Mesothelial cell of epicardium (in vitro differentiated cells): ENCODE measurements at regions not wholly inside any gene's neighbourhood (a gene's known extent, or its start where the extent isn't known, plus 50 kb on each side); places are given as distances from the start of the nearest gene placed in this dataset.
A peak's percentile ranks its signal among the peaks of the same experiment; 100 is the strongest.

Experiments
- DNase-seq, 2 experiments: peaks; one replicate each; pipeline ENCODE4 v3.0.0; 2021; ENCODE audit warnings: low spot score in 2 of 2; ENCODE audit not compliant: unreplicated experiment in 2 of 2
- H3K27ac Mint-ChIP-seq: 2 replicates; pipeline ENCODE4 v1.8.0; 2021; ENCODE audit warnings: mixed read lengths
- H3K27me3 Mint-ChIP-seq: 2 replicates; pipeline ENCODE4 v1.8.0; 2021; ENCODE audit warnings: low read depth, mixed read lengths
- H3K36me3 Mint-ChIP-seq: 2 replicates; pipeline ENCODE4 v1.8.0; 2021; ENCODE audit warnings: mixed read lengths
- H3K4me1 Mint-ChIP-seq: 2 replicates; pipeline ENCODE4 v1.8.0; 2021; ENCODE audit warnings: mixed read lengths
- H3K4me3 Mint-ChIP-seq: 2 replicates; pipeline ENCODE4 v1.8.0; 2021; ENCODE audit warnings: mild to moderate bottlenecking, moderate library complexity, mixed read lengths
- H3K9me3 Mint-ChIP-seq: 2 replicates; pipeline ENCODE4 v1.8.0; 2021; ENCODE audit warnings: mixed read lengths
- CTCF ChIP-seq: fragments of 200-600 bp; sonication (generic); IDR thresholded peaks from one replicate; pipeline ENCODE4 v1.5.0; 2021; ENCODE audit warnings: antibody characterized with exemption; ENCODE audit not compliant: unreplicated experiment

- no peak for DNase-seq
- H3K4me3 Mint-ChIP-seq: no peak overlapping the region
- peak overlapping the region; percentile 82 for H3K27ac Mint-ChIP-seq
These were observed 73.0 kb upstream of the RIOK3 start for GRCh38 chr18:23380001-23380550.

GRCh38 chr18:23380817-23381216 lies 72.3 kb upstream of the RIOK3 start:
- DNase-seq: no peak
- Mint-ChIP-seq H3K4me3 (no peak overlapping the region), H3K27ac (peak overlapping the region; percentile 4), H3K27me3 (no peaks in the 10 kb centered on the region), H3K4me1 (peaks cover 34% of the 10 kb centered on the region), H3K9me3 (no peaks in the 10 kb centered on the region), H3K36me3 (peaks cover 19% of the 10 kb centered on the region)
- no peak for TF ChIP-seq CTCF

More at GRCh38 chr18:23380001-23380550, 73.0 kb upstream of the RIOK3 start:
- TF ChIP-seq CTCF: no peak
- no peaks in the 10 kb centered on the region for H3K9me3 Mint-ChIP-seq
- peaks cover 19% of the 10 kb centered on the region for H3K36me3 Mint-ChIP-seq
- H3K4me1 Mint-ChIP-seq: peaks cover 31% of the 10 kb centered on the region
- no peaks in the 10 kb centered on the region for H3K27me3 Mint-ChIP-seq

GRCh38 chr18:23383494-23383893 lies 69.6 kb upstream of the RIOK3 start:
- no peak for DNase-seq
- H3K36me3 Mint-ChIP-seq: peaks cover 19% of the 10 kb centered on the region
- H3K4me1 Mint-ChIP-seq: peaks cover 17% of the 10 kb centered on the region
- H3K9me3 Mint-ChIP-seq: no peaks in the 10 kb centered on the region
- H3K4me3 Mint-ChIP-seq: no peak overlapping the region
- no peaks in the 10 kb centered on the region for H3K27me3 Mint-ChIP-seq
- no peak overlapping the region for H3K27ac Mint-ChIP-seq
- no peak for TF ChIP-seq CTCF

- TF ChIP-seq CTCF: no peak
- Mint-ChIP-seq H3K36me3 (peaks cover 19% of the 10 kb centered on the region), H3K9me3 (no peaks in the 10 kb centered on the region), H3K27ac (no peak overlapping the region), H3K4me1 (peaks cover 13% of the 10 kb centered on the region), H3K4me3 (no peak overlapping the region), H3K27me3 (no peaks in the 10 kb centered on the region)
- no peak for DNase-seq
These were observed 68.0 kb upstream of the RIOK3 start for GRCh38 chr18:23384778-23385736.

GRCh38 chr18:23386317-23386716 lies 66.8 kb upstream of the RIOK3 start:
- TF ChIP-seq CTCF: no peak
- peaks cover 17% of the 10 kb centered on the region for H3K36me3 Mint-ChIP-seq
- H3K27me3 Mint-ChIP-seq: no peaks in the 10 kb centered on the region
- H3K4me1 Mint-ChIP-seq: peaks cover 8% of the 10 kb centered on the region
- H3K9me3 Mint-ChIP-seq: no peaks in the 10 kb centered on the region
- H3K4me3 Mint-ChIP-seq: no peak overlapping the region
- H3K27ac Mint-ChIP-seq: peak overlapping the region; percentile 34
- DNase-seq: no peak
